ENCODE measurements at regions not wholly inside any gene's neighbourhood (a gene's known extent, or its start where the extent isn't known, plus 50 kb on each side); places are given as distances from the start of the nearest gene placed in this dataset.

DNA sequence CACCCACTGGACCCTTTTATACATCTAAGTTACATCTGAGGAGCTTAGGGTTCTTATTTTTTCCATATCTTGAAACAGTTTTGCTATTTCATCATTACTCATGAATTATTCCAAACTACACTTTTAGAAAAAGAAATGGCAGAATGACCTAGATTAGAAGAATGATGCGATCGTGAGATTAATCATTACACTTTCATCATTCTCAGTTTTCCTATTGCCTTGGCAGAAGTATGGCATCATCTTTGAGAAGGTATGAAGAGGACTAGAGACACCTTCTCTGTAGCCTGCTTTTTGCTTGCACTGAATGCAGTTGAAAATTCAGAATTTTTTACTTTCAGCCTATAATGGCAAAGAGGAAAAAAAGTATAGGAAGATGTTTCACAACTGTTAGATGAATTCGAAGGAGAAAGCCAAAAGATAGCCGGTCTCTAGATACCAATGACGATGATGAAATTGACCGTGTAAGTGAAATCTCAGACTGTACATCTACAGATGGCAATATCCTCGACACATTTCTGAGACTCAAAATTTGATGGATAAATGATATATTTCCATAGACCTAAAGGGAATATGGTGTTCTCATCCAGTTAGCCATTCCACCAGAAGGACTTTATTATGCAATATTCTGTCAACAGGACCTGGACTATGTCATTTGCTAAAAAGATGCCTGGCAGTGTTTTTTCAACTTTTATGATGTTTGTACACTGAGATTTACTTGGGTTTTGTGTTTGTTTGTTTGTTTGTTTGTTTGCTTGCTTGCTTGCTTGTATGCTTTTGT, 191.8 kb downstream of the TOMM20 start:
- DNase-seq (ENCODE audit: low read depth, low spot score), result no peak

GRCh38 chr1:234934611-234935033, 194.0 kb downstream of the TOMM20 start:
- no peak for DNase-seq (ENCODE audit: low read depth, low spot score)

- no peak for DNase-seq (ENCODE audit: low read depth, low spot score)
Observed at GRCh38 chr1:234933475-234933874, 195.2 kb downstream of the TOMM20 start.

GRCh38 chr1:234932511-234933430, 195.9 kb downstream of the TOMM20 start:
- peak; percentile 33 for DNase-seq (ENCODE audit: low read depth, low spot score)

- no peak for DNase-seq (ENCODE audit: low read depth, low spot score)
Observed at GRCh38 chr1:234932106-234932505, 196.5 kb downstream of the TOMM20 start.

DNA sequence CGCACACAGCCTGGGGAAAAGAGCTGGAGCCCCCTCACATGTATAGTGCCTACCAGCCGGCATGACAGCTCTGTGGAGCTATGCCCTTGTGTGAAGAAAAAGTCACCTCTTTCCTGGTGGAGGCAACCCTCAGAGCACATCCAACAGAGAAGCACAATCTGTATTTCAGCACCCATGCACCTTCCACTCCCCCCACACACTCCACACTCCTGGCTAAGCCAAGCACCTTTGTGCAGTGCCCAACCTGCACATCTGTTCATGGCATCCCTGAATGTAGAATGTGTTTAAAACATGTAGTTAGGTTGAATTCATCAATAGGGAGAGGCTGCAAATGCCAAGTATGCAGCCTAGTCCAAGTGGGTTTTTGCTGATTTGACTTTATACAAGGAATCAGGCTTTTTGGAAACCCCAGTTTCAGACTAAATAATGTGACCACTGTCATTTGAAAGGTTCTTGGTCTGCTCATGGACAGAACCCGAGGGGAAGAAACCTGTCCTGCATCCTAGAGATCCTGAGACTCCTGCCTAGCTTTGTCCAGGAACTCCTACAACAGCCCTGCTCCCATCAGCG, 197.1 kb downstream of the TOMM20 start:
- no peak for DNase-seq (ENCODE audit: low read depth, low spot score)

- no peak for DNase-seq (ENCODE audit: low read depth, low spot score)
Observed at GRCh38 chr1:234929369-234929768, 199.3 kb downstream of the TOMM20 start.

- no peak for DNase-seq (ENCODE audit: low read depth, low spot score)
Observed at GRCh38 chr1:234928642-234929041, 200.0 kb downstream of the TOMM20 start.

GRCh38 chr1:234927971-234928640, 200.5 kb downstream of the TOMM20 start:
- no peak for DNase-seq (ENCODE audit: low read depth, low spot score)

DNA sequence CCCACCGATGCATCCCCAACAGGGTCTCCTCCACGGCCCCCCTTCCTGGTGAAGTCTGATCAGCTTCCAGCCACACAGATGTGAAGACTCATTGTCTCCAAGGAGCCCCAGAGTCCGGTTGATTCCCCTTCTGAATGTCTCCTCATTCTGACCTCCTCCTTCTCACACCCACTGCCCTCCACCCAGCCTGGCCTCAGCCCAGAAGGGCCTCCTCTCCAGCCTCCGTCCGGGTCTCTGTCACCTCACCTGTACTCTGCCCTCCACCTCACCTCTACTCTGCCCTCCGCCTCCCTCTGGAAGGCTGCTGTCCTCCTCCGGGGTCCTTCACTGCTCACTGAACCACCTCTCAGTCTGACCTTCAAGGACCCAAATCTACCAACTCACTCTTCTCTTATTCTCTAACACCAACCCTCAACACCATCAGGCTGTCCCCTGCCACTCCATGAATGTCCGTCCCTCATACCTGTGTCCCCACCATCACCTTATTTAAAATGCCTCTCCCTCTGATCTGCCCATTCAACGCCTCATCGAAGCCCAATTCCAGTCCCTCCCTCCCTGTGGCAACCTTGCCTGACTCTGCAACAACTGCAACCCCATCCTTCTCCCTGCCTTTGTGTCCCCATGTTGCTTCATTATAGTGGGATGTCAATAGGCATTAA, 201.2 kb downstream of the TOMM20 start:
- DNase-seq (ENCODE audit: low read depth, low spot score), result no peak

DNA sequence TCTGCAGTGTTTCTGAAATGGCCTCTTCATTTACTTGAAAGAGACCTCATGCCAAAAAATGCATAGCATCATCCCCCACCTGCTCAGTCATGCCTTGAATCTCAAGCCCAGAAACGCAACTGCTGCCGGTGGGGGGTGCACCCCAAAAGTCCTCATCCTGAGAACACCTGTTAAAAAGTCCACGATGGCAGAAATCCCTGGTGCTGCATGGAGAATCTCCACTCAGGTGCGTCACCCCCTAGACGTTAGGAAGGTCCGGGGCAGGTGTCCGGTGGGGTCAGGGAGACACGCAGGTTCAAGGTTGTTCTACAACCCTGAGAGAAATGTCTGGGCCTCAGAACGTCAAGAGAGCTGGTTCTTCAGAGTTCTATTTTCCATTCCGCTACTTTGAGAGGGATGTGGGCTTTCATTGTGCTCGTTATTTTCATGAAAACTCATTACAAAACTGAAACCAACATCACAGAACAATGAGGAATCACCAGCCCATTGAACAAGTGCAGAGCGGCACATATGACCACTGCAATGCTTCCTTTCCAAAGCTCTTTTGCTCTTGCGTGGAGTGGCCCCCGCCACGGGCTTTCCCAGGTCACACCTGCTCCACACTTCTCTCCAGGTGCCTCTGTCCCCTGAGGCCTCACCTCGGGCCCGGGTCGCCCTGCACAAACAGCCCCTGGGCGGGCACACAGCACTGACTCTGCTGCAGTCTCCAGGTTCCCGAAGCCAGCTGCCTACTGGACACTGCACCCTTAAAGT, 201.9 kb downstream of the TOMM20 start:
- DNase-seq (ENCODE audit: low read depth, low spot score), result no peak

DNA sequence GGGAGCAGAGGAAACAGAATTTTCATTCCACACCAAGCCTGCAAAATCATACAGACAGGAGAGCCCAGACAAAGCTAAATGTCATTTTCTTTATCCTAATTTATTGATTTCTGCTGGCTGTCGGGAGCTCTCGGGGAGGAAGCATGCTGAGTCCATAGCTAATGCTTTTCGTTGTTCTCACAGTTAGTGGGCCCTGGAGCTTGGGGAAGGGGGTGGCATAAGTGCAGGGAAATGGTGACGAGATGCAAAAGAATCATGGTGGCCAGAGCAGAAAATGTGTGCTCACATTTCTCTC, 202.4 kb downstream of the TOMM20 start:
- no peak for DNase-seq (ENCODE audit: low read depth, low spot score)

DNA sequence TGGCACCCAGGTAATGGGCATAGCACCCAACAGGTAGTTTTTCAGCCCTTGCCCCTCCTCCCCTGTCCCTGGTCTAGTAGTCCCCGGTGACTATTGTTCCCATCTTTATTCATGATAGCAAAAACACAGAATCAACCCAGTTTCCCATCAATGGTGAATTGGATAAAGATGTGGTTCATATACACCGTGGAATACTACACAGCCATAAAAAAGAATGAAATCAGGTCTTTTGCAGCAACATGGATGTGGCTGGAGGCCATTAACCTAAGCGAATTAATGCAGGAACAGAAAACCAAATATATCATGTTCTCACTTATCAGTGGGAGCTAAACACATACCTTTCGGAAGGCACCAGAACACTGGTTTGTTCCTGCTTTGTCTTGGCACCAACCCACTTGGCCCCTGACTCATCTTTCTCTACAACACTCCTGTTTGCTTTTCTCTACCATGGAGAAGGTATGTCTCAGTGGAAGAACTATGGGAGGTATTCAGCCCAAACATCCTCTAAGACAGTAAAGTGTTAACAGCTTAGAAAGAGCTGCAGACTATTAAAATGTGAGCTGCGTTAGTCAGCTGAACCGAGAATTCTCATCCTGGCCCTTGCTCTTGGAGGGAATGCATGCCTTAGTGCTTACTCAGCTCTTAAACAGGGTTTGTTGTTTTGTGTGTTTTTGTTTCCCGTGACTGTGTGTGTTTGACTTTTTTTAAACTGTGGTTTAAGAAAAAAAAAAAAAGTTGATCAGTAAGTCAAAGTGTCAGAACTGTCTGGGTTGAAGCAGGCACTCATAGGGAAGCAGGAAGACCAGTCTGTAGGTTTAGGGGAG, 203.0 kb downstream of the TOMM20 start:
- DNase-seq (ENCODE audit: low read depth, low spot score), result peak; percentile 77

DNA sequence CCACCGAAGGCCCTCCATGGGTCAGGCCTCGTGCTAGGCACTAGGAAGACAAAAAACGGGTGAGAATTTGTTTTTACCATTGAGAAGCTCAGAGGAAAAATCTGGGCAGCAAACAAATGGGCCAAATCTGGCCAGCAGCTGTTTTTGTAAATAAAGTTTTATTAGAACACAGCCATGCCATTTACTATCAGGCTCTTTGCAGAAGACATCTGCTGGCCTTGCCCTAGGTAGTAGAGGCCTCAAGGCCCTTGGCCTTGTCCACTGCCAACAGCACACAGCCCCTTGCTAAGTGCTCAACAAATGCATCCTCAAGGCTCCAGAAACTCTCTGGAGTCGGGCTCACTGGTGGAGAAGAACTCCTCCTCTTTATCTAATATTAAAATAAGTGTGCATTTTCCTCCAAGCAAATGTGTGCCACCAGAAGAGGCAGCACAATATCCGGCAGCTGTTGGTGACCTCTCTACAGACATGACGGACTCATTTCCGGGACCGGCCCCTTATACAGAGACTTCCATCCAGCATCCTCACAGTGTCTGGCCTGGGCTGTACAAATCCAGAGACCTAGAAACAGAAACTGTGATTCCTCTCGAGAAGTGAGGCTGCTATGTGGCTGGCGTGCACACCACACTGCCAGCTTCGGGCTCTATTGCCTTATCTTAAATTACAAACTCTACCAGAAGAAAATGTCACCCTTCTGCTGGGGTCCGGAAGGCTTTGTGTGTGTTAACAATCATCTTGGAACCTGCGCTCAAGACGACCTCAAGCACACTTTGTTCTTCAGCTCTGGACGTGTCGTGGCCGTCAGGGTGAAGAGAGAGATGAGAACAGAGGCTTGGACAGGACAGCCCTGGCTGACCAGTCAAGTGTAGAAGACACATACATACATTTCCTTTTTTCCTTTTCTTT, 203.9 kb downstream of the TOMM20 start:
- no peak for DNase-seq (ENCODE audit: low read depth, low spot score)

- DNase-seq (ENCODE audit: low read depth, low spot score), result no peak
Observed at GRCh38 chr1:234923626-234924025, 205.0 kb downstream of the TOMM20 start.

DNA sequence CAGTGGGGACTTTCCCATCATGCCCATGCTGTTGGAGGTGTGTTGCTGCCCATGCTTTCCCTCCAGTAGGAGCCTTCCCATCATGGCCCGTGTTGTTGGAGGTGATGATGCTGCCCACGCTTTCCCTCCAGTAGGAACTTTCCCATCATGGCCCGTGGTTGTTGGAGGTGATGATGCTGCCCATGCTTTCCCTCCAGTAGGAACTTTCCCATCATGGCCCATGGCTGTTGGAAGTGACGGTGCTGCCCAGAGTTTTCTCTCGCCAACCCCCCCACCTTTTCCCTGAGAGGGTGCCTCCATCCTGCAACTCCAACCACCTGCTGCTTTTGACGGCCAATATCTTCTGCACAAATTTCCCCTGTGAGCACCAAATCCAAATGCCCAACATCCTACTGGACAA, 205.7 kb downstream of the TOMM20 start:
- no peak for DNase-seq (ENCODE audit: low read depth, low spot score)

- DNase-seq (ENCODE audit: low read depth, low spot score), result no peak
Observed at GRCh38 chr1:234921266-234922062, 207.2 kb downstream of the TOMM20 start.

- DNase-seq (ENCODE audit: low read depth, low spot score), result no peak
Observed at GRCh38 chr1:234920843-234921140, 207.8 kb downstream of the TOMM20 start.
